GM18907 (cell line): ENCODE measurements at regions not wholly inside any gene's neighbourhood (a gene's known extent, or its start where the extent isn't known, plus 50 kb on each side); places are given as distances from the start of the nearest gene placed in this dataset.

Experiments used
- ATAC-seq: cut with Tn5 transposase; IDR thresholded peaks from one replicate; pipeline ENCODE4 v1.9.1; 2021; ENCODE audit warnings: mild to moderate bottlenecking, moderate library complexity; ENCODE audit not compliant: unreplicated experiment

DNA sequence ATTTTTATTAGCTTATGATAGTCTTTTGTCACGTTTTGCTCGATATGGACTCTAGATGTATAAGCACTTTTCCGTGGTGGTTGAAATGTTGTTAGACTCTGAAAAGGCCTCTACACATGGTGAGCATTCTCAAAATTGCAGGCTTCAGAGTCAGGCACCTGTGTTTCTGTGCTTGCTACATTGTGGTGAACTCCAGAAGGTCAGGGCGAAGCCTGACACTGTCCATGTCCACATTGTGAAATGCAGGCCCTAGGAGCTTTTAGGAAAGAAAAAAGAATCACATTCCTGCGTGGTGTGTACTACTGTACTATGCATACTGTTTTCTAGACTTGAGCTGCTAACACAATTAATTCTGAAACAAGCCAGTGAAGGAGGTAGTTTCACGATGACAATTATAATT is 86.3 kb downstream of the HS3ST1 start:
- no peak for ATAC-seq

GRCh38 chr4:11341337-11342043 is 87.2 kb downstream of the HS3ST1 start:
- ATAC-seq: no peak

DNA sequence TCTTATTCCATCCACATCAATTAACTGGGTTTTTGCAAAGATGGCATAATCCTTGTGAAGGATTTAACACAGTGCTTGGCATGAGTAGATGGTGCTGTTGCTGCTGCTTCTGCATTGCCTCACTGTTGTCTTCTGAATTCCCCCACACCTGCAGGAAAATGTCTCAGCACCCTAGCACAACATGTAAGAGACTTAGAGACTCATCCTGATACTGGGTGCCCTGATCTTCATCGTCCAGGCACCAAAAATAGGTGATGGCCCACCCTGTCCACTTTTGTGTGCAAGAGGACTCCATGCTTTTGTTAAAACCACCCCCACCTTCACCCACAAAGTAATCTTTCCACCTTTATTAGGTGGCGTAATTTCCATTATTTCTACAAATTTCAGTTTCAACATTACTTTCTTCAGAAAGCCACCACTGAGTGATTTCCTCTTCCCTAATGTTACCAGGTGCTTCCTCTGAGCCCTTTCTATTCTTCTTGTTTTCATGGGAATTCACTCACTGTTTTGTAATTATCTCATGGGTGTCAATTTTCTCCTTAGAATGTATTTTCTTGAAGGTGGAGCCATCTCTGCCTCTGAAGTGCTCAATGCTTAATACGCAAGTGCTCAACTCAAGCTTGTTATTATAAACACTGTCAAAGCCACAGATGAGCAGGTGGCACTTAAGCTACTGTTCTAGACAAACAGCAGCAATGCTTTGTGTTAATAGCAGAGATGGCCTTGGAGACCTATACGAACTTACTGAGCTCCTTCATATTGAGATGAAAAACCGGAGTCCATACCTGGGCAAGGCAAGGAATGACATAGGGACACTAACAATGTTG is 89.5 kb downstream of the HS3ST1 start:
- peak; percentile 56 for ATAC-seq

DNA sequence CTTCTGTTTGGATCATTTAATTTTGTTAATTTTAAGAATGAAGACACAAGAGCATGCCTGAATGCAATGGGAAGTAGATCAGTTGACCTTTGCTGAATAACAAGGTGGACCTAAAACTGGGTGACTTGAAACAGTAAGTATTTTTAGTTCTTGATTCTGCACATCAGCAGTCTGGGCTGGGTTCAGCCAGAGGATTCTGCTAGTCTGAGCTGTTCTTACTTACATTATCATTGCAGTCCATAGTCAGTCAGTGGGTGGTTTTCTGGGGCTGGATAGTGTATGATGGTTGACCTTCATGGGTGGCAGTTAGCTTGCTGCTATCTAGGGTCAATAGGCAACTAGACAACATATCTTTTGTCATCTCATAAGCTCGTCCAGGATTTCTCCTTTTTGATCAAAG is 91.4 kb downstream of the HS3ST1 start:
- no peak for ATAC-seq

DNA sequence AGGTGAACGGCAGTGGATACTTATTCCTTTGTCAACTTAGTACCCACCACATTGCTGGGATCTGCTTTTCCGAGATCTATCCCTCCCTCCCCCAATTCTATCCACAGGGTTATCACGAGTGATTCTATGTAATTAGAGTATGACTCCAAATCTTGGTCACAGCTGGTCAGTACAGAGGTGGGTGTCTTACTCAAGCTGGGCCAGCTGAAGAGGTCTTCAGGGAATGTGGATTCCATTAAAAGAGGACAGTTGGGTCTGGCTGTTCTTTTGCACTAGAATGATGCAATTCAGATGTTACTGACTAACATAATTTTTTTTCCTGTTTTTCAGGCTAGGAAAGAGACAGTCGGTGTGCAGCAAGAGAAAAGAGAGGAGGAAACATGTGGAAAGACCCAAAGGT is 92.3 kb downstream of the HS3ST1 start:
- no peak for ATAC-seq

DNA sequence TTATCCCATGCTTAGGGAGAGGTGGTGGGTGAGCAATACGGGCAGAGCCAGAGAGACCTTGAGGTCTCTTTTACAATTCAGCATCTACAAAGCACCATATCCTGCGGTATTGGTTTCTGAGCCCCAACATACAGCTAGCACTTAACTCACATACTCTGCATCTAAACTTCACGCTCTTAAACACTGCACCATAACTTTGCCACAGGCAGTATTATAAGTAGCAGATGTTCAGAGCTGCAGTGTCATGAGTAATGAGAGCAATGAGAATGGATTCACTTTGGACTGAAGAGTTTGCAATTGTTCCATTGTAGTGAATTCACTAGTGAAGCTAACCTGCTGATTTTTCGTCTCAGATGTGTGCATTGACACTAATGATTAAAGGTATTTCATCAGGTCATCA is 93.8 kb downstream of the HS3ST1 start:
- no peak for ATAC-seq

- no peak for ATAC-seq
Observed at GRCh38 chr4:11328401-11328800, 100.3 kb downstream of the HS3ST1 start.

GRCh38 chr4:11326021-11326420 is 102.7 kb downstream of the HS3ST1 start:
- no peak for ATAC-seq

DNA sequence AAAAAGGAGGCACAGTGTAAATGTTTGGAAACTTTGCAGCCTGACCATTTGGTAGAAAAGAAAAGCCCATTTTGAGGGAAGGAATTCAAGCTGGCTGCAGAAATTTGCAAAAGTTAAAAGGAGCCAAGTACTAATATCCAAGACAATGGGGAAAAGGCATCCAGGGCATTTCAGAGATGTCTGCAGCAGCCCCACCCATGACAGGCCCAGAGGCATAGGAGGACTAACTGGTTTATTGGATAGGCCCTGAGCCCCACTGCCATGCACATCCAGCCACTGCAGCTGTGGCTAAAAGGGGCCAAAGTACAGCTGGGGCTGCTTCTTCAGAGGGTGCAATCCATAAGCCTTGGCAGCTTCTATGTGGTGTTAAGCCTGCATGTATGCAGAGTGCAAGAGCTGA is 104.9 kb downstream of the HS3ST1 start:
- no peak for ATAC-seq

- ATAC-seq: no peak
Observed at GRCh38 chr4:11313157-11313943, 115.3 kb downstream of the HS3ST1 start.

- ATAC-seq: no peak
Observed at GRCh38 chr4:11312389-11312788, 116.3 kb downstream of the HS3ST1 start.

GRCh38 chr4:11301075-11301660 is 127.5 kb downstream of the HS3ST1 start:
- ATAC-seq: no peak

DNA sequence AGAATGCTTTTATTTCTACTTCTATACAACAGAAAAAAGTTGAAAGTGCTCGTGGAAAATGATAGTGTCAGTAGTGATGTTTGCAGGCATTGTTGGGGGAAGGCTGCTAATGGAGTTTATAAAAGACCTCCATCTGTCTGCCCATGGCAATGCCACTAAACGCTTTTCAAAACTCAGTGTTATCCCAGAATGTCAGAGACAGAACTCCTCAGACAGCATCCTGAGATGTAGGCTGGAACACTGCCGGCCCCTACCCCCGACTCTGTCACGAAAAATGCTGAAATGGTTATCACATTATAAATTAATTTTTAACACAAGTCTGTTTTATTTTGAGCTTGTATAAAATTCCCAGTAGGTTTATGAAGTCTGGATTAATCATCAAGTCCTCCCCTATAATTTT is 128.9 kb downstream of the HS3ST1 start:
- no peak for ATAC-seq

DNA sequence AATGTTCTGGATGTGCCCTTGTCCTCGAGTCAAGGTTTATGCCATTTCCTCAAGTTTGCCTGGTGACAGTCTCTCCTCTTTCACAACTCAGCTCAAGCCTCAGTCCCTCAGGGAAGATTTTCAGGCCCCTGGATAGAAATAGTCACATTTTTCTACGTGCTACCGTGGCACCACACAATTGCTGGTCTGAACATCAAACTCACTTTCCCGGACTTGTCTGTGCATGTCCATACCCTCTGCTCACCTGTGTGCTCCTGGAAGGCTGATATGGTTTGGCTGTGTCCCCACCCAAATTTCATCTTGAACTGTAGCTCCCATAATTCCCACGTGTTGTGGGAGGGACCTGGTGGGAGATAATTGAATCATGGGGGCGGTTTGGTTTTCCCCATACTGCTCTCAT is 129.7 kb downstream of the HS3ST1 start:
- no peak for ATAC-seq

DNA sequence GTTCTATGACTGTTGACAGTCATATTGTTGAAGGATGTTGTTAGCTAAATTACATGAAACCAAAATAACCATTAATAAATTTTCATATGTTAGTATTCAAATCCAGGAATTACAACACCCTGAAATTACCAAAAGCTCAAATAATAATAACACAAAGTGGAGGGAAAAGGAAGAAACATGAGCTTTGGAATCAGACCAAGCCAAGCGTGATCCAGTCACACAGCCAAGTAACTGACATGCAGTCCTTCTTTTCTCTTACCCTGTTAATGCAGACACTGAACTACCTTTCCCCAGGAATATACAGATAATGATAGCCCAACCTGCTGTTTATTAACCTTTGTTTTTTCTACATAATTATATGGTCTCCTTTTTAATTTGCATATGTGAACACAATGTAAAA is 130.2 kb downstream of the HS3ST1 start:
- ATAC-seq: no peak

DNA sequence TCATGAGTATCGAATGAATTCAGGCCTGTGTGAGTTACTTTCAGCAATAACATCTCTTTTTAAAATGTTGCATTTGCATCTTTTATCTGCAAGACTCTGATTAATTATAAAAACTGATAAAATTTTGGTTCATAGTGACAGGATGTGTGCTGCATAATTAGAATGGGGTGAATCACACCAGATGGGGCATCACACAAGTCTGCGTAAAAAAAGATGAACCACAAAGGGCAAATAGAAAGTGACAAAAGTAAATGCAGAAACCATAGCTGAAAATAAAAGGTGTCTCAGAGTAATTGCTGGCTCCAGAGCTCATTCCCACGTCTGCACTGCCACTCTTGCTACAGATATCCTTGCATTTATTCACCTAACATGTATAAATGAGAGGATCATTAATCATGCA is 131.1 kb downstream of the HS3ST1 start:
- ATAC-seq: peak; percentile 59

DNA sequence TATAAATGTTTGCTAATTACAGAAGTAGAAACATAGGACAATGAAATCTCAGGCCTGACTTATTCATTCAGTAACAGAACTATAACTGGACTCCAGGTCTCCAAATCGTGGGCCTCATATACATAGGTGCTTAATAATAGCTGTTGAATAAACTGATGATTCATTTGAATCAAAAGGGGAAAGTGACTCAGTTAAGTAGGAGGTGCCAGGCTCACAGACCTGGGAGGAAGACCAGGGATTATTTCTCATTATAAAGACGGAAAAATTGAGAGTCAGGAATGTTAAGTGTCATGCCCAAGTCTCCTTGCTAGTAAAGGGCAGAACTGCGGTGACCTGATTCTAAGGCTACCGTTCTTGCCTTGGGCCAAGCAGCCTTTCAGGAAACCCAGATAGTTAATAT is 131.5 kb downstream of the HS3ST1 start:
- no peak for ATAC-seq

- ATAC-seq: no peak
Observed at GRCh38 chr4:11293866-11294265, 134.8 kb downstream of the HS3ST1 start.

DNA sequence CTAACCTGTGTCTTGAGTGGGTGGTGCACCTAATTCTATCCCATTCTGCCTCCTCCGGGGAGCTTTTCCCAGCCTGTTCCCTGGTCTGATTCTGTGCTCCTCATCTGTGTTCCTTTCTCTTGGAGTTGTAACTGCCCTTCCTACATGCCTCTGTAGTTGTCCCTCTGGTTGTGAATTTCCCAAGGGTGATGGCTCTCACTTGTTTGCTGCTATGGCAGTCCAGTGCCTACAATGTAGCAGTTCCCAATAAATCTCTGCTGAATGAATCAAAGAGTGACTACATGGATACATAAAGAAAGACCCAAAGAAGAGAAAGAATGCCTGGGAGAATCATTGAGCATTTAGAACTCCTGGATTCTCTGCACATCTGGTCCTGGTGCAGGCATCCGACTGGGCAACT is 141.6 kb downstream of the HS3ST1 start:
- no peak for ATAC-seq

GRCh38 chr4:11286533-11286932 is 142.2 kb downstream of the HS3ST1 start:
- peak; percentile 86 for ATAC-seq

DNA sequence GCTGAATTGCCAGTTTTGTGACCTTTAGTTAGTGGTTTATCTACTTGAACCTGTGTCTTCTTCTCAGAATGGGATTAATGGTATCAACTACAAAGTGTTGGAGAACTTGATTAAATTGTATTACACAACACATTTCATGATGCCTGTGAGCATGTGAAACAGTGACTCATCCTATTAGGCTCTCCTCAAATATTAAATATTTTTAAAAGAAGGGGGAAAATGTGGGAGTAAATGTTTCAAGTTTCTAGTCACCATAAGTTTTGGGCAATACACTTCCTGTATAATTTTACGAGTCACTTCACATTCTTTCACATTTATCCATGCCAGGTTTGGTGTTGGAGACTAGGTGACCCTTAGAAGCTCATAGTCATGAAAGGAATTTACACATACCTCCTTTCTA is 147.0 kb downstream of the HS3ST1 start:
- no peak for ATAC-seq
